HG03442 (cell line): ENCODE measurements at regions not wholly inside any gene's neighbourhood (a gene's known extent, or its start where the extent isn't known, plus 50 kb on each side); places are given as distances from the start of the nearest gene placed in this dataset.
"Not testable (repeated sequence)": the region's sequence is repeated elsewhere in the genome, so short reads cannot be mapped to it uniquely, and the experiment has no call there.

Experiments used
- ATAC-seq: cut with Tn5 transposase; IDR thresholded peaks from one replicate; pipeline ENCODE4 v1.9.1; 2021; ENCODE audit warnings: mild to moderate bottlenecking, moderate library complexity; ENCODE audit not compliant: unreplicated experiment

DNA sequence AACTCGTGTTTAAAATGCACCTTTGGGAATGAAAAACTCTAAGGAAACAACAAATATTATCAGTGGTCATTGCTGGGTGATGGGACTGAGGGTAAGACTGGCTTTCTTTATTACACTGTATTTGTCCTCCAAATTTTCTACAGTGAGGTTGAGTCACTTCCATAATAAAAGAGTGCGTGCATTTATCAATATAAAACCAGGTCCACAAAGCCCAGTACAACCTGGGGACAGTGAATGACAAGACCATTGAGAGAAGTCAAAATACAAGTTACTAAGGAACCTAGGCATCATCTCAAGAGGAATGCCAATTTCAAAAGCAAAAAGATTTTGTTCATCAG lies 76.4 kb downstream of the MAGED4 start:
- ATAC-seq: no peak

DNA sequence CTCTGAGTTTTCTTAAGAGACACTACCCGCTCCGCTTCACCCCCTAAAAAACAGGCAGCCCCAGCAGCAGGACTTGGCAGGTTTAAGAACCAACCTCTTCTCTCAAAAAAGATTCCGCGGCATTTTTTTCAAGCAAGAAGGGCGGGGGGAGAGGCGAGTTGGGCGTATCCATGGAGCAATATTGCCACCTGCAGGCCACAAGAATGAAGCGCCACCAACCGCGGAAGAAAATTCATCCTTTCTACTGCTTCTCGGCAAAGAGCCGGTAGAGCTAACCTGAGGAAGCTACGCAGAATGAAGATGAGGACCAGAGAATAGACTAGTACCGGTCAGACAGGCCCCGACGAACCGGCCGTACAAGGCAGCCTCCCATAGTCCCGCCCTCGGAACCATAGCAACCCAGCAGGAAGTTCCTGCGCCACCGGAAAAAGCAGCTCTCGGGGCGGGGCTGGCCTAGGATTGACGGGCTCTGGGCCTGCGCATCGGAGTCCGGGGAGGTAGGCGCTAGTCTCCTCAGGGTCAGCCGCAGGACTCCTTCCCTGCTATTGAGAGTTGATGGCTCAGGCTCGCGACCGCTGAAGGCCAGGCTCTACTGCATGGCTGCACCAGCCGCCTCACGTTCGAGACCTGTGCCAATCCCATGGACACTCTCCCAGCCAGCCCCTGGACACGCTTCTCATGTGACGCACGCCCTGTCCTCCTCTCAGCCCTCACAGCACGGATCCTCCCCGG lies 76.9 kb downstream of the MAGED4 start:
- peak; percentile 97 for ATAC-seq

DNA sequence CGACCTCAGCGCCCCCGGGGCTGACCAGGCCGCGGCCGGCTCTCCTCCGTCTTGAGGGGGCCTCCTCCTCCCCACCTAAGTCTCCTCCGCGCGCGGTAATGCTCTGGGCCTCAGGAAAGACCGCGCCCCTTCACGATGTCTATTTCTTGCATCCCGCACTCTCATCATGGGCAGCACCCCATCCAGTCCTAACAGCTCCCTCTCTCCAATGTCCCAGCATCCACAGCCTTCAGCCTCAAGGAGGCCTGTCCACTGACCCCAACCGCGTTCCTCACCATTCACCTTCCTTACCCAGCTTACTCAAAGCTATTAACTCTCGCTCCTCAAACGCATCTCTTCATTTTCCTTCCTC lies 77.5 kb downstream of the MAGED4 start:
- ATAC-seq: no peak

DNA sequence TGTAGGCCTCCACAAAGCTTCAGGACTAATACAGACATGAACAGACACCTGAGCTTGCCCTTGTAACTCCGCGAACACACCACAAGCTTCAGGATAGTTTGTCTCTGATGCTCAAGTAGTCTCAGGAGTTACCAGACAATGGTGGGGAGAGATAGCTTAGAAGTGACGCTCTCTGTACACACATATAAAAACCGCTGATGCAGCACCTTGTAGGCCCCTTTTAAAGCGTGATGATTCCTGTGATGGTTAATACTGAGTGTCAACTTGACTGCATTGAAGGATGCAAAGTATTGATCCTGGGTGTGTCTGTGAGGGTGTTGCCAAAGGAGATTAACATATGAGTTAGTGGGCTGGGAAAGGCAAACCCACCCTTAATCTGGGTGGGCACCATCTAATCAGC lies 78.7 kb downstream of the MAGED4 start:
- no peak for ATAC-seq

DNA sequence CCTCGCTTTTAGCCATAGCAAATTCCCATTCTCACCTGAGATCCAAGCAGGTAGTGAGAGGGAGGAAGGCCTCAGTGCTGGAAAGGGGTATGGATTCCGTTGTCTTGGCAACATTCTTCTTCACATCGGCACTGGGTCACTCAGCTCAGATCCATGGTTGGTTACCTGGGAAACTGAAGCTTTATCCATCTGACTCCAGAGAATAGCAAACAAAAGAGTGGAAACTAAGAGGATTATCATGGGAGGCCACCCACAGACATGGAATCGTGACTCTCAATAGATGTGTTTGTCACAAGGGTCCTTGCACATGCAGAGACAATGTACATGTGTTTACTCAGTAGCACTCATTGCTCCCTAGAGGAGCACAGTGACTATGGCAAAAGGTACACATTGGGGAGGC lies 81.0 kb downstream of the MAGED4 start:
- ATAC-seq: no peak

DNA sequence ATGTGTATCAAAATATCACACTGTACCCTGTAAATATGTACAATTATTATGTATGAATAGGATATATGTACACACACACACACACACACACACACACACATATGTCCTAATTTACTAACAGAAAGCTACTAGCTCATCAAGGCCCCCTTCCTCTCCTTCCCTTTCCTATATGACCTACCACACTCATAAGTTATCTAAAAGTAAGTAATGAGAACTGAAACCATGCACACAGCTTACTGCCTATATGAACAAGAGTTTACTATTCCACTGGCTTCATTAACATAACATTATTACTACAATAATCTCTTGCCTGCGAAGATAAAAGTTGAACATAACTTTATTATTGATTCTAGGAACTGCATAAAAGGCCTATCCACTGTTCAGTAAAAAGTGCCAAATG lies 83.8 kb downstream of the MAGED4 start:
- ATAC-seq: not testable (repeated sequence)

DNA sequence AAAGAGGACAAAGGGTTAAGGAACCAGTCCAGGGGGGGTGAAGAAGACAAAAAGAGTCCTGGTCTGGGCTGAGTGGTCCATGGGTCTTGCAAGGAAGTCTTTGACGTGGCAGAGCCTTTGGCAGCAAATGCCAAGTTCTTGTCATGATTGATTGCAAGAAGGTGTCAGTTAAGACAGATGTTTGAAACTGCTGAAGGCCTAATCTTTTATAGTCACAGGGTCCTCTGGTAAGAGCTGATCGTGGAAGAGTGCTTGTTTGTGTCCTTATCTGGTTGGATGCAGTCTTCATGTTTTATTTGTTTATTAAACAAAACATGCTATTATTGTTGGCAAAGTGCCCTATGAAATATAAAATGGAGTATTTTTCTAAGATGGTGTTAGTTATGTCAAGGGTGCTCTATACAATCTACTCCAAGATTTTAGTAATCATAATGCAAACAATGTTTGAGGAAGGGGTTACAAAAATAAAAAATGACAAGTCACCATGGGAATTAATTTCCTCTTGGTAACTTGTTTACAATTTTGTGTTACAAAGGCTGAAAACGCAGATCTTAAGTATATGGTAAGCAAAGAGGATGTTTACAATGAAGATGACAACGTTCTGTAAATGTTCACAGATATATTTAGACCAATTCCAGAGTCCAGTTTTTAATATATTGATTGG lies 85.9 kb downstream of the MAGED4 start:
- no peak for ATAC-seq

DNA sequence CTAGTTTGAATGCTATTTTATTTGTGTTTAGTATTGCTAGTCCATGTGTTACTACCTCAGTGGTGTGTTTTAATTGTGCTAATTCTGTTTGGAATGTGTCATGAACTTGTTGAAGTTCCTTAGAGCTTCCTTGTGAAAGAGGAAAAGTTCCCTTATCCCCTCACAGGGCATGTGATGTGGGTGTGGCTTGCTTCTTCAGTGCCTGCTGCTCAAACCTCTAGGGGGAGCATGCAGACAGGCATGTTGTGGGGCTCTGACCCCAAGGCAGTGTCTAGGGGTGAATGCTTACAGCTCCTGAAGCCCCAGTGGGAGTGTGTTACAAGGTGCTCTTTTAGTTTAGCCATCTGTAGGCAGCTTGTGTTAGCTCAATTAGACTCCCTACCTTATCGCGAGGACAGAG lies 86.5 kb downstream of the MAGED4 start:
- no peak for ATAC-seq

DNA sequence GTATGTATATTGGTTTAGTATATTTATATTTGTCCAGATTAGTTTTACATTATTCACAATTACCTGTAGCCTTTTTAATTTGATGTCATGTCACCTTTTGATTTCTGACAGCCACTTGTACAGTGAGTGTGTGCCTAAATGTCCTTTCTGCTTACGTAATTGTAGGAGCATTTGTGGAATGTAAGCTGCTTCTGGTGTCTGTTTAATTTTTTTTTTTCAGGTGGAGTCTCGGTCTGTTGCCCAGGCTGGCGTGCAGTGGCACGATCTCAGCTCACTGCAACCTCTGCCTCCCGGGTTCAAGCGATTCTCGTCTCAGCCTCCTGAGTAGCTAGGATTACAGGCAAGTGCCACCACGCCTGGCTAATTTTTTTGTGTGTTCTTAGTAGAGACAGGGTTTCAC lies 91.2 kb upstream of the XAGE2 start:
- ATAC-seq: no peak

DNA sequence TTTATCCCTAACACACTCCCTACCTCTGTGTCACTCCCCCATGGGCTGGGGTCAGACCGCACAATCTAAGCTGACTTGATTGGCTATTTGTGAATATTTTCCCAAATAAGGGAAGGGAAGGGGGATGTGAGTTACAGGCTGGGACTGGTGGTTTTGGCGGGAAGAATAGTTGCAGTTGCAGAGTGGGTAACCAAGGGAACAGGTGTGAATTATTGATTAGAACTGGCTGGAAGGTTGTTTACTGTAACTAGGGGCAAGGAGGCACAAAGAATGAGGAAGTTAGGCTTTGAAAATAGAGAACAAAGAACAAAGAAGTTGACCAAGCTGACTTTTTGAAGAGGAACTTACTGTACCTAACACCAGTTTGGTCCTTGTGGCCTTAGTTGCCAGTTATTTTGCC lies 88.0 kb upstream of the XAGE2 start:
- no peak for ATAC-seq

DNA sequence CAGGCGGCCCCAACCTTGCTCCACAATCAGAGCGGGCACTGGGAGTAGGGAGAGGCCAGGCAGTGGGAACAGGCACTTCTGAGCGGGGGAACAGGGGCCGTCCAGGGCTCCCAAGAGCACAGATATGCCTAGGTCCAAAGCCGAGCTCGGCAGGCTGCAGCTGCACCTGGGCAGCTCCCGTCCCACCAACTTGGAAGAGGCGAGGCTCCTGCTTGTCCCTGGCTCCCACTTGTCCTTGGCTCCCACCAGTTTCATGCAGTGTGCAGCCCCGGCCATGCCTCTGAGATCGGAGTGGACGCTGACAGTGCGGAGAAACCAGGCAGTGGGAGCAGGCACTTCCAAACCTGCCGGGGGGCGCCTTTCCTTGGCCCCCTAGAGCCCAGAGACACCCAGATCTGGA lies 84.0 kb upstream of the XAGE2 start:
- no peak for ATAC-seq

DNA sequence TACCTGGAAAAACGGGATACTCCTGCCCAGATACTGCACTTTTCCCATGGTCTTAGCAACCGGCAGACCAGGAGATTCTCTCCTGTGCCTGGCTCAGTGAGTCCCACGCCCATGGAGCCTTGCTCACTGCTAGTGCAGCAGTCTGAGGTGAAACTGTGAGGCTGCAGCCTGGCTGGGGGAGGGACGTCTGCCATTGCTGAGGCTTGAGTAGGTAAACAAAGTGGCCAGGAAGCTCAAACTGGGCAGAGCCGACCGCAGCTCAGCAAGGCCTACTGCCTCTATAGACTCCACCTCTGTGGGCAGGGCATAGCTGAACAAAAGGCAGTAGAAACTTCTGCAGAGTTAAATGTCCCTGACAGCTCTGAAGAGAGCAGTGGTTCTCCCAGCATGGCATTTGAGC lies 69.9 kb upstream of the XAGE2 start:
- not testable (repeated sequence) for ATAC-seq

DNA sequence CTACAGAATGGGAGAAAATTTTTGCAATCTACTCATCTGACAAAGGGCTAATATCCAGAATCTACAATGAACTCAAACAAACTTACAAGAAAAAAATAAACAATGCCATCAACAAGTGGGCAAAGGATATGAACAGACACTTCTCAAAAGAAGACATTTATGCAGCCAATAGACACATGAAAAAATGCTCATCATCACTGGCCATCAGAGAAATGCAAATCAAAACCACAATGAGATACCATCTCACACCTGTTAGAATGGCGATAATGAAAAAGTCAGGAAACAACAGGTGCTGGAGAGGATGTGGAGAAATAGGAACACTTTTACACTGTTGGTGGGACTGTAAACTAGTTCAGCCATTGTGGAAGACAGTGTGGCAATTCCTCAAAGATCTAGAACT lies 60.3 kb upstream of the XAGE2 start:
- ATAC-seq: not testable (repeated sequence)
